GM19238 (cell line): ENCODE measurements at regions not wholly inside any gene's neighbourhood (a gene's known extent, or its start where the extent isn't known, plus 50 kb on each side); places are given as distances from the start of the nearest gene placed in this dataset.
"Not testable (repeated sequence)": the region's sequence is repeated elsewhere in the genome, so short reads cannot be mapped to it uniquely, and the experiment has no call there.

Source experiments
- DNase-seq: peaks from one replicate; pipeline ENCODE4 v3.0.0; 2011; ENCODE audit warnings: low spot score; ENCODE audit not compliant: insufficient read length

DNA sequence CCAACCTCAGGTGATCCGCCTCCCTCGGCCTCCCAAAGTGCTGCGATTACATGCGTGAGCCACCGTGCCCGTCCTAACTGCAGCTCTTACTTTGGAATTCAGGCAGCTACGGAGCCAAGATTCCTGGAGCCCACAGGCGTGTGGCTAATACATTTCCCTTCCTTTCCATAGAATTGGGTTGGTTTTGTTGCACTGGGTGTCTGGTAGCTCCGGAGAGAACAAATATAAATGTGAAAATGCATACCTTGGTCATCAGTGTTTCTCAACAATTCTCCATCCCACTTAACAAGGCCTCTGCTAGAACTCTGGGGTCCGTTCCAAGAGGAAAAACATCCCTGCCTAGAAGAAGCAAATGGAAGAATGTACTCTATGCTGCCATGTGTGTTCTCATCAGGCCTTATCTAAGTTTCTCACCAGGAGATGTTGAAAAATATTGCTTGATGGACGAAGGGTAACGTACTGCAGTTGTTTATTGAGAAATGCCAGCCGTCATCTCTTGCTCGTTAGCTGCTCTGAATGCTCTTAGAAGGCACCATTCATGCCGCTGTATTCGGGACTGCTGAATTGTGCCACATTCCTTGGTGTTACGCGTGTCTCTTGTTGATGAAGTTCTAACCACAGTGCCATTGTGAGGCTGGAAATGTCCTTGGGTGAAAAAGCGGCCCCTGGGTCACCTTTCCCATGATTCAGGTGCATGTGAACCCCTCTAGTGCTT lies 50.5 kb upstream of the CD99 start:
- no peak for DNase-seq

DNA sequence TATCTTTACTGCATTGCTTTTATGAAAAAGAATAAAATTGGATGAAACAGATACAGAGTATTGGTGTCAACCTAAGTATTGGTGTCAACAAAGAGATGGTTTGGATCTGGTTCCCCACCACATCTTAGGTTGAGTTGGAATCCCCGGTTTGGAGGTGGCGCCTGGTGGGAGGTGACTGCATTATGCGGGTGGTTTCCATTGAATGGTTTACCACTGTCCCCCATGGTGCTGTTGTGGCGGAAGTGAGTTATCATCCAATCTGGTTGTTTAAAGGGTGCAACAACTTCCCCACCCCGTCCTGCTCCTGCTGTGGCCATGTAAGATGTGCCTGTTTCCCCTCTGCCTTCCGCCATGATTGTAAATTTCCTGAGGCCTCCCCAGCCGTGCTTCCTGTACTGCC lies 52.8 kb upstream of the CD99 start:
- no peak for DNase-seq

DNA sequence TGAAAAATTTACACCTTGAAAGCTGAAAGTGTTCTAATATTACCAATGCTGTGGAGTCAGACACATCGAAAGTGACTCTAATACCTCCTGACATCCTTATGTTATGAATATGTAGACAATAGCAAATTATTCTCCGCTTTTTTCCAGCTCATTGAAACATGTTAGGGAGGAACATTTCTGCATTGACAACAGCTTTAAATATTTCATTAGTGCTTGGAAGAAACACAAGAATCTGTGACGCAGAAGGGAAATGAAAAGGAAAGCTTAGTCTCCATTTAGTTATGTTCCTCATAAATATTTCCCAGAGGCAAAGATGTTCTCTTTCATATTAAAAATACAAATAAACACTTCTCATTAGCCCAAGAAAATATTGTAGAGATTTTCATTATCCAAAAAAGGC lies 55.8 kb upstream of the CD99 start:
- DNase-seq, result no peak

DNA sequence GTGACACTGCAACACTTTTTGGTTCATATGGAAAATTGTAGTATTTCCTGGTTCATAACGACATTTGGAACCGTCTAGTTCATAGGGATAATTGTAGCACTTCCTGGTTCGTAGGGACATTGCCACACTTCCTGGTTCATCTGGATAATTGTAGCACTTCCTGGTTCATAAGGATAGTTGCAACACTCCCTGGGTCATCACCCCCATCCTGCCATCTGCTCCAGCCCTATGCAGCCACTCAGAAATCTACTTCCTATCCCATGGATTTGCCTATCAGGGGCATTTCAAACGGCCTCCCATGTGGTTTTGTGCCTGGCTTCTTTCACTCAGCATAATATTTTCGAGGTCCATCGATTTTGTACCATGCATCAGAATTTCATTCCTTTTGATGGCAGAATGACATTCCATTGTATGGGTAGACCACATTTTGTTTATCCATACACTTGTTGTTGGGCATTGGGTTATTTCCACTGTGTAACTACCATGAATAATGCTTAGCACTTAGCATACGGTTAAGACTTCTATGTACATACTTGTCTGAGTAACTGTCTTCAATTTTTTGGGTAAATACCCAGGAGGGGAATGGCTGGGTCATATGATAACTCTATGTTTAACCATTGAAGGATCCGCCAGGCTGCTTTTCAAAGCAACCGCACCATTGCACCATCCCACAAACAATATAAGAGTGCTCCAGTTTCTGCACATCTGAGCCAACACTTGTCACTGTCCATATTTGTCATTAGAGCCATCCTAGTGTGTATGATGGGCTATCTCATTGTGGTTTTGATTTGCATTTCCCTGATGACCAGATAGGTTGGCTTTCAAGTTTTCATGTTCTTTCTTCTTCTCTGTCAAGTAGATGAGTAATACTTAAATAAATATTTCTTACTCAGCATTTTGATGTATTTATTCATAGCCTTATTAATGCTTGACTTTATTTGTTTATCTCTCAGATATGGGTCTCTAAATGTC lies 58.3 kb upstream of the CD99 start:
- no peak for DNase-seq

DNA sequence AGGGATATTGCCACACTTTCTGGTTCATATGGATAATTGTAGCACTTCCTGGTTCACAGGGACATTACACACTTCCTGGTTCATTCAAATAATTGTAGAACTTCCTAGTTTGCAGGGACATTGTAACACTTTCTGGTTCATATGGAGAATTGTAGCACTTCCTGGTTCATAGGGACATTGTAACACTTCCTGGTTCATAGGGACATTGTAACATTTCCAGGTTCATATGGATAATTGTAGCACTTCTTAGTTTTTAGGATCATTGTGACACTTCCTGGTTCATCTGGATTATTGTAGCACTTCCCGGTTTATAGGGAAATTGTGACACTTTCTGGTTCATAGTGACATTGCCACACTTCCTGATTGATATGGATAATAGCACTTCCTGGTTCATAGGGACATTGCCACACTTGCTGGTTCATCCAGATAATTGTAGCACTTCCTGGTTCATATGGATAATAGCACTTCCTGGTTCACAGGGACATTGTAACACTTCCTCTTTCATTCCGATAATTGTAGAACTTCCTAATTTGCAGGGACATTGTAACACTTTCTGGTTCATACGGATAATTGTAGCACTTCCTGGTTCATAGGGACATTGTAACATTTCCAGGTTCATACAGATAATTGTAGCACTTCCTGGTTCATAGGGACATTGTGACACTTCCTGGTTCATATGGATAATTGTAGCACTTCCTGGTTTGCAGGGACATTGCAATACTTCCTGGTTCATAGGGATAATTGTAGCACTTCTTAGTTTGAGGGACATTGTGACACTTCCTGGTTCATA lies 59.2 kb upstream of the CD99 start:
- DNase-seq, result no peak

DNA sequence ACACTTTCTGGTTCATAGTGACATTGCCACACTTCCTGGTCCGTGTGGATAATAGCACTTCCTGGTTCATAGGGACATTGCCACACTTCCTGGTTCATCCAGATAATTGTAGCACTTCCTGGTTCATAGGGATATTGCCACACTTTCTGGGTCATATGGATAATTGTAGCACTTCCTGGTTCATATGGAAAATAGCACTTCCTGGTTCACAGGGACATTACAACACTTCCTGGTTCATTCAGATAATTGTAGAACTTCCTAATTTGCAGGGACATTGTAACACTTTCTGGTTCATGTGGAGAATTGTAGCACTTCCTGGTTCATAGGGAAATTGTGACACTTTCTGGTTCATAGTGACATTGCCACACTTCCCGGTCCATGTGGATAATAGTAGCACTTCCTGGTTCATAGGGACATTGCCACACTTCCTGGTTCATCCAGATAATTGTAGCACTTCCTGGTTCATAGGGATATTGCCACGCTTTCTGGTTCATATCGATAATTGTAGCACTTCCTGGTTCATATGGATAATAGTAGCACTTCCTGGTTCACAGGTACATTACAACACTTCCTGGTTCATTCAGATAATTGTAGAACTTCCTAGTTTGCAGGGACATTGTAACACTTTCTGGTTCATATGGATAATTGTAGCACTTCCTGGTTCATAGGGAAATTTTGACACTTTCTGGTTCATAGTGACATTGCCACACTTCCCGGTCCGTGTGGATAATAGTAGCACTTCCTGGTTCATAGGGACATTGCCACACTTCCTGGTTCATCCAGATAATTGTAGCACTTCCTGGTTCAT lies 60.0 kb upstream of the CD99 start:
- not testable (repeated sequence) for DNase-seq

DNA sequence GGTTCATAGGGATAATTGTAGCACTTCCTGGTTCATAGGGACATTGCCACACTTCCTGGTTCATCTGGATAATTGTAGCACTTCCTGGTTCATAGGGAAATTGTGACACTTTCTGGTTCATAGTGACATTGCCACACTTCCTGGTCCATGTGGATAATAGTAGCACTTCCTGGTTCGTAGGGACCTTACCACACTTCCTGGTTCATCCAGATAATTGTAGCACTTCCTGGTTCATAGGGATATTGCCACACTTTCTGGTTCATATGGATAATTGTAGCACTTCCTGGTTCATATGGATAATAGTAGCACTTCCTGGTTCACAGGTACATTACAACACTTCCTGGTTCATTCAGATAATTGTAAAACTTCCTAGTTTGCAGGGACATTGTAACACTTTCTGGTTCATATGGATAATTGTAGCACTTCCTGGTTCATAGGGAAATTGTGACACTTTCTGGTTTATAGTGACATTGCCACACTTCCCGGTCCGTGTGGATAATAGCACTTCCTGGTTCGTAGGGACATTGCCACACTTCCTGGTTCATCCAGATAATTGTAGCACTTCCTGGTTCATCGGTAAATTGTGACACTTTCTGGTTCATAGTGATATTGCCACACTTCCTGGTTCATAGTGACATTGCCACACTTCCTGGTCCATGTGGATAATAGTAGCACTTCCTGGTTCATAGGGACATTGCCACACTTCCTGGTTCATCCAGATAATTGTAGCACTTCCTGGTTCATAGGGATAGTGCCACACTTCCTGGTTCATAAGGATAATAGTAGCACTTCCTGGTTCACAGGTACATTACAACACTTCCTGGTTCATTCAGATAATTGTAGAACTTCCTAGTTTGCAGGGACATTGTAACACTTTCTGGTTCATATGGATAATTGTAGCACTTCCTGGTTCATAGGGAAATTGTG lies 60.8 kb upstream of the CD99 start:
- DNase-seq, result not testable (repeated sequence)

DNA sequence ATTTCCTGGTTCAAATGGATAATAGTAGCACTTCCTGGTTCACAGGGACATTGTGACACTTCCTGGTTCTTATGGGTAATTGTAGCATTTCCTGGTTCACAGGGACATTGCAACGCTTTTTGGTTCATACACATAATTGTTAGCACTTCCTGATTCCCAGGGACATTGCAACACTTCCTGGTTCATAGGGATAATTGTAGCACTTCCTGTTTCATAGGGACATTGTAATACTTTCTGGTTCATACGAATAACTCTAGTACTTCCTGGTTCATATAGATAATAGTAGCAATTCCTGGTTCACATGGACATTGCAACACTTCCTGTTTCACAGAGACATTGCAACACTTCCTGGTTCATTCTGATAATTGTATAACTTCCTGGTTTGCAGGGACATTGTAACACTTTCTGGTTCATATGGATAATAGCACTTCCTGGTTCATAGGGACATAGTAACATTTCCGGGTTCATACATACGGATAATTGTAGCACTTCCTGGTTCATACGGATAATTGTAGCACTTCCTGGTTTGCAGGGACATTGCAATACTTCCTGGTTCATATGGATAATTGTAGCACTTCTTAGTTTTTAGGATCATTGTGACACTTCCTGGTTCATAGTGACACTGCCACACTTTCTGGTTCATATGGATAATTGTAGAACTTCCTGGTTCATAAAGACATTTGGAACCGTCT lies 61.6 kb upstream of the CD99 start:
- no peak for DNase-seq

DNA sequence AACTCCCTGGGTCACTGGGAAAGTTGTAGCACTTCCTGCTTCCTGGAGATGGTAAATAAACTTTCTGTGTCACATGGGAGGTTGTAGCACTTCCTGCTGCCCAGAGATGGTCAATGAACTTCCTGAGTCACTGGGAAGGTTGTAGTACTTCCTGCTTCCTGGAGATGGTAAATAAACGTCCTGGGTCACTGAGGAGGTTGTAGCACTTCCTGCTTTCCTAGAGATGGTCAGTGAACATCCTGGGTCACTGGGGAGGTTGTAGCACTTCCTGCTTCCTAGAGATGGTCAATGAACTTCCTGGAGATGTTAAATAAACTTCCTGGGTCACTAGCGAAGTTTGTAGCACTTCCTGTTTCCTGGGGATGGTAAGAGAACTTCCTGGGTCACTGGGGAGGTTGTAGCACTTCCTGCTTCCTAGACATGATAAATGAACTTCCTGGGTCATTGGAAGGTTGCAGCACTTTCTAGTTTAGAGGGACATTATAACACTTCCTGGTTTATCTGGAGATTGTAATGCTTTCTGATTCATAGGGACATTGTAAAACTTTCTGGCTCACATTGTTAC lies 62.3 kb upstream of the CD99 start:
- DNase-seq, result no peak

DNA sequence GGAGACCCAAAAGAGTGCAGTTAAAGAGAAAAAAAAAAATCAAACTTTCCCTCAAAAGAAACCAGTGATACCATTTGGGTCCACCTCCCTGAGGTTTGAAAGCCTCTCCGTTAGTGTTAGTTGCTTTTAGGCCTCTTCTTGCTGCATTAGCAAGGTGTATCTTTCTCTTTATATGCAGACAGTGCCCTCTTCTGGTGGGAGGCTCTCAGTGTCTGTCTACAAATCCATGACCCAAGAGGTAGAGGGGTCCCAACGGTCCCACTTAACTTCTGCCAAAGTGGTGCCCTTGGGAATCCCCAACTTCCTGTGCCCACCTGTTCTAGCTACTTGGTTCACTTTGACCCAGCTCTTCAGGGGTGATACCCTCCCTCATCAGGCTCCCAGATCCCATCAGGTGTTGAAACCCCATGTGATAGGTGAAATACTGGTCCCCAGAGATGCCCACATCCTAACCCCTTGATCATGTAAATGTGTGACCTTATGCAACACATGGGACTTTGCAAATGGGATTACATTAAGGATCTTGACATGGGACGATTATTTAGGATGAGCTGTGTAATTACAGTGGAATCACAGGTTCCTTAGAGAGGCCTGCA lies 63.7 kb upstream of the CD99 start:
- no peak for DNase-seq

DNA sequence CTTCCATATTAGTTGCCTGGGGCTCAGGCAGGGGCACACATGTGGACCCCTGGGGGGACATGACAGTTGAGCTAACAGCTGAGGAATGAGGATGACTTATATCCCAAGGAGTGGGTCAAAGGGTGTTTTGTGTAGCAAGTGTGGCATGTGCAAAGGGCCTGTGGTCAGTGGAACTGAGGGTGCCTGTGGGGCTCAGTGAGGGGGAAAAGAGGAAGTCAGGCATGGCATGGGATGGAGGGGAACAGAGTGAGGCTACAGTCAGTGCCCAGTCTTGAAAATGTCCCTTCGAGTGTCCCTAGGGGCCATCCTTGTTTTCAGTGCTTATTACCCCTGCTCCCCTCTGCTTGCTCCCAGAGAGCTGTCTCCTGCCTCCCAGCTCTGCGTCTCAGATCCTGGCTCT lies 64.3 kb upstream of the CD99 start:
- DNase-seq, result no peak

DNA sequence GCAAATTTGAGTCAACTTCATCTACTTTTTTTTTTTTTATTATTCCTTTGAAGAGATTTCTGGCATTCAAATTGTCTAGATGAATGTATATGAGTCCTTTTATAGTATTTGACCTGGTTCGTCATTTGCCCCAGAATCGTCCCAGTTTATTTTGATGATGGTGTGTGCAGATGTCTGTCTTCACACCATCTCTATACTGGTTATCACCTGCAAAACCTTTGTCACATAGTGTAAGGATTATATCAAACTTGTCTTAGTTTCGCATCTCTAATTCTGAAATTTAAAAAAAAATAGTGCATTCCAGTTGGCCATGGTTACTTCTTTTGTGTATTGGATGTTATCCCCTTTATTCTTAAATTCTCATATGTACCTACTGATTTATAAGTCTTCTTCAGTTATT lies 70.5 kb upstream of the CD99 start:
- DNase-seq, result no peak

DNA sequence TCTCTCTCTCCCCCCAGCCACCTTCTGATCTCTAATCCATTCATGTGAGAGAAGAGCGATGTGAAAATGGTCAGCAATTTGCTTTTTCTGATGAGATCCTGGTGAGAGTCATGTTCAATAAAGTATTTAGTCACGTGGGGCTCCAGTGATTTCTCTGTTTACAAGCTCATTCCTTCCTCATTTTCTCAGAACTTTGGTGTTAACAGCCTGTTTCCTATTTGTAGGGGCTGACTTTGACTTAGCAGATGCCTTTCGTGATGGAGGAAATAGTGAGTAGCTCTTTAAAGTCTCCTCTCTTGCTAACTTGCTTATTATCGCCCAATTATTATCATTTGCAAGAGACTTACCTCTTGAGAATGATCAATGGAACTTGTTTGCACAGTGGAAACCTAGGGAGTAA lies 72.6 kb upstream of the CD99 start:
- DNase-seq, result no peak

DNA sequence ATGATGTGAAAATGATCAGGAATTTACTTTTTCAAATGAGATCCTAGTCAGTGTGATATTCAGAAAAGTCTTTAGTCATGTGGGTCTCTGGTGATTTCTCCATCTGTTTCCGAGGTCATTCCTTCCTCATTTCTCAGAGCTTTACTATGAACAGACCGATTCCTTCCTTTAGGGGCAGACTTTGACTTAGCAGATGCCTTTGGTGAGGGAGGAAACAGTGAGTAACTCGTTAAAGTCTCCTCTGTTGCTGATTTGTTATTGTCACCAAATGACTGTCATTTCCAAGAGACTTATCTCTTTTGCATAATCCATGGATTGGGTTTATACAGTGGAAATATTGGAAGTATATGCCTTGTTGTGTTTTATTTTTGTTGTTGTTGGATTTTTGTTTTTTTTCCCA lies 76.2 kb upstream of the CD99 start:
- DNase-seq, result no peak

DNA sequence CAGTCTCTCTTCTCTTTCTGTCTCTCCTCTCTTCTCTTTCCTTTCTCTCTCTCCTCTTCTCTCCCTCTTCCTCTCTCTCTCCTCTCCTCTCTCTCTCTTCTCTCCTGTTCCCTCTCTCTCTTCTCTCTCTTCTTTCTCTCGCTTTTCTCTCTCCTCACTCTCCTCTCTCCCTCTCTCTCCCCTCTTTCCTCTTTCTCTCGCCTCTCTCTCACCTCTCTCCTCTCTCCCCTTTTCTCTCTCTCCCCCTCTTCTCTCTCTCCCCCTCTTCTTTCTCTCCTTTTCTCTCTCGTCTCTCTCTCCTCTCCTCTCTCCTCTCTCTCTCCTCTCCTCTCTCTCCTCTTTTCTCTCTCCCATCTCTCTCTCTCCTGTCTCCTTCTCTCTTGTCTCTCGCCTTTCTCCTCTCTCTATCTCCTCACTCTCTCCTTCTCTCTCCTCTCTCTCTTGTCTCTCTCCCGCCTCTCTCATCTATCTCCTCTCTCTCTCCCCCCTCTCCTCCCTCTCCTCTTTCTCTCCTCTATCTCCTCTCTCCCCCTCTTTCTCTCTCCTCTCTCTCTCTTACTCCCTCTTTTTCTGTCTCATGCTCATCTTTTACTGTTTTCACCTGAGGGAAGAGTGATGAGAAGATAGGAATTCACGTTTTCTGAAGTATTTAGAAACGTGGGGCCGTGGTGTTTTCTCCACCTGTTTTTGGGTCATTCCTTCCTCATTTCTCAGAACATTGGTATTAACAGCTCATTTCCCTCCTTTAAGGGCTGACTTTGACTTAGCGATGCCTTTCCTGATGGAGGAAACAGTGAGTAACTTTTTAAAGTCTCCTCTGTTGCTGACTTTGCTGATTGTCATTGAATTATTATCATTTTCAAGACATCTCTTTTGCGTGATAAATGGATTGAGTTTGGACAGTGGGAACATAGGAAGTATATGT lies 80.6 kb upstream of the CD99 start:
- DNase-seq, result no peak

DNA sequence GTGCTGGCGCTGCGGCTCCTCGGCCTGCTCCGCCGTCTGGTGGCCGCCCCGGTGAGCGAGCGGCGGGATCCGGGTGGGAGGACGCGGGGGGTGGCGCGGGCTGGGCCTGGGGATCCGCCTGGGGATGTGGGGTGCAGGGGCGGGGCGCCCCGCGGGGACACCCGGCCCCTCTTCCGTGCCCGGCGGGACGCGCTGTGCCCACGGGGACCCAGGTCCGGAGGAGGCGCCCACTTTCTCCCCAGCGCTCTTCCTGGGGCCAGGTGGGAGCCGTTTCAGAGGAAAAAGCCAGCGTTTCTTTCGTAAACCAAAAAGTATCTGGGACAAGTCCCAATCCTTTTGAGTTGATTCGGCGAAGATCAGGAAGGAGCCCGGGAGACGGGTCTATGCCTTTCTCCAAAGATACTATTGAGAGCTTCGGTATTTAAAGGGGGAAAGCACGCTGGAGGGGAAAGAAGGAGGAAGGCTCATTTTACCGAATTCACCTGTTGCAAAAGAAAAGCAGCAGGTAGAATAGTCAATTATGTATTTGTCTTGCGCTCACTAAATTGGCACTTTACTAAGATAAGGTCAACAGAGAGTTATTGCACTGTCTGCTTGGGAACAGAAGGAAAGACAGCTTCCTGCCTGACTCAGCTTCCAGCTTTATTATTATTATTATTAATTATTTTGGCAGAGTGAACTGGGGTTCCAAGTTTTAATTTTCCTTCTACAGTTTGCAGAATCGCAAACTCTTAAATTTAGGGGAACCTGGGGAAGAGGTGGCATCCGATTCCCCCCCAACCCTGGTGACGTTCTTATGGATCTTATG lies 81.5 kb upstream of the CD99 start:
- no peak for DNase-seq
